ENCODE measurements at regions not wholly inside any gene's neighbourhood (a gene's known extent, or its start where the extent isn't known, plus 50 kb on each side); places are given as distances from the start of the nearest gene placed in this dataset.

GRCh38 chr12:116458492-116458891, 100.7 kb upstream of the MAP1LC3B2 start:
- TF ChIP-seq POLR2A (IDR thresholded peaks at IDR 0.05) (no peak), CTCF (IDR thresholded peaks at IDR 0.05) (no peak)
